H1 (cell line): ENCODE measurements at regions not wholly inside any gene's neighbourhood (a gene's known extent, or its start where the extent isn't known, plus 50 kb on each side); places are given as distances from the start of the nearest gene placed in this dataset.

Source experiments
- E2F6 ChIP-seq: IDR thresholded peaks from 2 replicates; pipeline ENCODE4 v1.6.1; 2012; ENCODE audit warnings: inconsistent platforms
- KDM4A ChIP-seq: IDR thresholded peaks from one replicate; pipeline ENCODE4 v1.7.1; 2012; ENCODE audit warnings: low read depth, mild to moderate bottlenecking, moderate library complexity, low read length, inconsistent platforms; ENCODE audit not compliant: severe bottlenecking

- TF ChIP-seq E2F6 (no peak), KDM4A (no peak)
These were observed 464.9 kb downstream of the SMARCA1 start (continued) for GRCh38 chrX:129058405-129058804.
